Endothelial cell (in vitro differentiated cells): ENCODE measurements at regions not wholly inside any gene's neighbourhood (a gene's known extent, or its start where the extent isn't known, plus 50 kb on each side); places are given as distances from the start of the nearest gene placed in this dataset.

Experiments used
- DNase-seq: peaks from one replicate; pipeline ENCODE4 v3.0.0; 2021; ENCODE audit warnings: low spot score
- H3K27ac Mint-ChIP-seq: one replicate; pipeline ENCODE4 v1.8.0; 2021; ENCODE audit warnings: mixed read lengths, inconsistent platforms; ENCODE audit not compliant: unreplicated experiment
- H3K27me3 Mint-ChIP-seq: one replicate; pipeline ENCODE4 v1.8.0; 2021; ENCODE audit warnings: mild to moderate bottlenecking, moderate library complexity, mixed read lengths, inconsistent platforms; ENCODE audit not compliant: unreplicated experiment
- H3K36me3 Mint-ChIP-seq: one replicate; pipeline ENCODE4 v1.8.0; 2021; ENCODE audit warnings: mild to moderate bottlenecking, low read depth, mixed read lengths, inconsistent platforms; ENCODE audit not compliant: unreplicated experiment
- H3K4me1 Mint-ChIP-seq: one replicate; pipeline ENCODE4 v1.8.0; 2021; ENCODE audit warnings: mild to moderate bottlenecking, mixed read lengths, inconsistent platforms; ENCODE audit not compliant: unreplicated experiment
- H3K4me3 Mint-ChIP-seq: one replicate; pipeline ENCODE4 v1.8.0; 2021; ENCODE audit warnings: mild to moderate bottlenecking, mixed read lengths, inconsistent platforms; ENCODE audit not compliant: unreplicated experiment
- H3K9me3 Mint-ChIP-seq: one replicate; pipeline ENCODE4 v1.8.0; 2021; ENCODE audit warnings: mixed read lengths, inconsistent platforms; ENCODE audit not compliant: unreplicated experiment
- TF ChIP-seq, protein P1 (sequence below): fragments of 200-600 bp; sonication (generic); IDR thresholded peaks from one replicate; pipeline ENCODE4 v1.5.0; 2021; ENCODE audit warnings: antibody characterized with exemption; ENCODE audit not compliant: unreplicated experiment

DNA sequence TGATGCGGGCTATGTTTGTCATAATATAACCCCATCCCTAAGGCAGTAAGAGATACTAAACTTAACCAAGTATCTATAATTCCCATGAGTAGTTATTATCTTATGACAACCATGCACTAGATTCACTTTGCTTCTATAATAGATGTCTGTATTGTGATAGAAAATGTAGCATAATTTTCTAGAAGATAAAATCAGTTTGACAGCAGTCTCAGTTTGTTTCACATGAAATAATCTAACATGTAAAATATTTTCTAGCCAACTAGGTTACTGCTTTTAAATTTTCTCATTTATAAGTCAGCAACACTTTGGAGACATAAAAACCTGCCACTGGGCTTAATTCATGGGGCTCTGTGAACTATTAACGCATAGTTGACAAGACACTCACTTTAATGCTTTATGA is 1410.7 kb upstream of the ATXN8OS start:
- no peak for DNase-seq
- Mint-ChIP-seq H3K4me3 (no peak overlapping the region), H3K9me3 (no peaks in the 10 kb centered on the region), H3K36me3 (no peaks in the 10 kb centered on the region), H3K27me3 (no peaks in the 10 kb centered on the region), H3K27ac (no peak overlapping the region), H3K4me1 (no peaks in the 10 kb centered on the region)
- TF ChIP-seq, protein P1, sequence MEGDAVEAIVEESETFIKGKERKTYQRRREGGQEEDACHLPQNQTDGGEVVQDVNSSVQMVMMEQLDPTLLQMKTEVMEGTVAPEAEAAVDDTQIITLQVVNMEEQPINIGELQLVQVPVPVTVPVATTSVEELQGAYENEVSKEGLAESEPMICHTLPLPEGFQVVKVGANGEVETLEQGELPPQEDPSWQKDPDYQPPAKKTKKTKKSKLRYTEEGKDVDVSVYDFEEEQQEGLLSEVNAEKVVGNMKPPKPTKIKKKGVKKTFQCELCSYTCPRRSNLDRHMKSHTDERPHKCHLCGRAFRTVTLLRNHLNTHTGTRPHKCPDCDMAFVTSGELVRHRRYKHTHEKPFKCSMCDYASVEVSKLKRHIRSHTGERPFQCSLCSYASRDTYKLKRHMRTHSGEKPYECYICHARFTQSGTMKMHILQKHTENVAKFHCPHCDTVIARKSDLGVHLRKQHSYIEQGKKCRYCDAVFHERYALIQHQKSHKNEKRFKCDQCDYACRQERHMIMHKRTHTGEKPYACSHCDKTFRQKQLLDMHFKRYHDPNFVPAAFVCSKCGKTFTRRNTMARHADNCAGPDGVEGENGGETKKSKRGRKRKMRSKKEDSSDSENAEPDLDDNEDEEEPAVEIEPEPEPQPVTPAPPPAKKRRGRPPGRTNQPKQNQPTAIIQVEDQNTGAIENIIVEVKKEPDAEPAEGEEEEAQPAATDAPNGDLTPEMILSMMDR: no peak

DNA sequence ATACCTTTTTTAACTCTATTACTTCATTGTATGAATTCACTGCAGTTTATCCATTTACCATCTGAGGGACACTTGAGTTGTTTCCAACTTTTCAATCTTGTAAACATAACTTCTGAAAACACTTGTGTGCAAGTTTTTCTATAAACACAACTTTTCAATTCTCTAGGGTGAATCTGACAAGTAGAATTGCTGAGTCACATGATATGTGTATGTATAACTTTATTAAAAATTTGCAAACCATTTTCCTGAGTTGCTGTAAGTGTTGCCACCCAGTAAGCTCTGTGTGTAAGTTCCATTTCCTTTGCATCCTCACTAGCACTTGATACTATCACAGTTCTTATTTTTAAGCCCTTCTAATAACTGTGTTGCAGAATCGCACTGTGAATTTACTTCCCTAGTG is 1415.6 kb upstream of the ATXN8OS start:
- no peak overlapping the region for H3K27ac Mint-ChIP-seq

DNA sequence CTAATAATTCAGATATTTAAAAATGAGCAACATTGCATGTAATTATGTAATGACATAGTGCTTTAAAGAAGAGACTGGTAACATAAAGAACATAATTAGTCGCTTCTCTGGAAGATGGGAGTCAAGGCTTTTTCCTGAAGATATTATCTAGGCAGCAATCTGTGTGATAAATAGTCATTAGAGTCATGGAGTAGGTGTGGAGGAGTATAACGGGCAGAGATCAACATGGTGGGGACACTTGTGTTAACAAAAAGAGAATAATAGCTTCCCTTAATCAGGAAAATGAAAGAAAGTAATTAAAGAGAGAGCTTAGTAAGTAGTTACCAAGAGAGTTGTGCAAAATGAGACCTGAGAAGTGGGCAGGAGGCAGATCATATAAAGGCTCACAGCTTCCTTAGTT is 1417.1 kb upstream of the ATXN8OS start:
- TF ChIP-seq, protein P1: no peak
- no peaks in the 10 kb centered on the region for H3K27me3 Mint-ChIP-seq
- no peaks in the 10 kb centered on the region for H3K4me1 Mint-ChIP-seq

More for the DNA sequence above, 1415.6 kb upstream of the ATXN8OS start:
- DNase-seq: no peak
- no peaks in the 10 kb centered on the region for H3K36me3 Mint-ChIP-seq
- no peaks in the 10 kb centered on the region for H3K4me1 Mint-ChIP-seq
- TF ChIP-seq, protein P1: no peak
- H3K27me3 Mint-ChIP-seq: no peaks in the 10 kb centered on the region
- no peak overlapping the region for H3K4me3 Mint-ChIP-seq
- no peaks in the 10 kb centered on the region for H3K9me3 Mint-ChIP-seq

DNA sequence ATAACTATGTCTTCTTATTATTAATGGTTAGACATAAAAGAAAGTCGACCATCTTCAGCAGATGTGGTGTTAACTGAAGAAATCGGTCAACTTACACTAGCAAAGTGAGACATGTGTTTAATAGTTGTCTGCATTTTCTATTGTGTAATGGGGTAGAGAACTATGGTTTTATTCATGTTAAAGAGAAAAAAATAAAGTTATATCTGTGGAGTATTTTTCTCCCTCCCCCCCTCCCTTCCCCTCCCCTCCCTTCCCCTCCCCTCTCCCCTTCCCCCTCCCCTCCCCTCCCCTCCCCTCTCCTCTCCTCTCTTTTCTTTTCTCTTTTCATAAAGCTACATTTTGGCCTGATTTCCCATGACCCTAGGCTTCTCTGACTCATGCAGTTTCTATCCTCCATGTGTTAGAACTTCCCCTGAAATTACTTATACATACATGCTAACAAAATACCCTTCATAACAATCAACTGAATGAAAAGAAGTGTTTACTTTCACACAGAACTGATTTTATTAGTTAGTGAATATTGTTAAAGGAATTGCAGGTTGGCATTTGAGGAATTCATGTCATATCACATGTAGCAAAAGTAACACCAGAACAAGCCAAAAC is 1431.0 kb upstream of the ATXN8OS start:
- no peaks in the 10 kb centered on the region for H3K9me3 Mint-ChIP-seq
- H3K27ac Mint-ChIP-seq: no peak overlapping the region
- H3K27me3 Mint-ChIP-seq: no peaks in the 10 kb centered on the region
- no peaks in the 10 kb centered on the region for H3K36me3 Mint-ChIP-seq
- H3K4me1 Mint-ChIP-seq: no peaks in the 10 kb centered on the region
- DNase-seq: no peak
- H3K4me3 Mint-ChIP-seq: no peak overlapping the region
- TF ChIP-seq, protein P1: no peak

More for the DNA sequence above, 1417.1 kb upstream of the ATXN8OS start:
- H3K27ac Mint-ChIP-seq: no peak overlapping the region
- no peaks in the 10 kb centered on the region for H3K36me3 Mint-ChIP-seq
- no peaks in the 10 kb centered on the region for H3K9me3 Mint-ChIP-seq
- H3K4me3 Mint-ChIP-seq: no peak overlapping the region
- no peak for DNase-seq

DNA sequence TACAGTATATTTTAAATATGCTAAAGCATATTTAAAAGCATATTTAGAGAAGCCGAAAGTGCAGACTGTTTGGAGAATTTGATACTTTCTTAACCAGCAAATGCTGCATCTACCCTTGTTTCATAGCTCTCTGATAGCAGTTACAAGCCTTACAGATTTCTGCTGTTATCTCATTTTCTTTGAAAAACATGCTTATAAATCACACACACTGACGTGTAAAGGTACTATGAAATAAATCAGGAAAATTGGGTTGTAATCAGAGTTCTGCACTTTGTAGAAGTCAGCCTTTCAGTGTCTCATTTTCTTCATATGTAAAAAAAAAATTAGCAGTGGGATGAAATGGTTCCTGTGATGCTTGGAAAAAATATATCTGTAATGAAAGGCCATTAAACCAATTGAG is 1432.4 kb upstream of the ATXN8OS start:
- no peak for DNase-seq

More for the DNA sequence above, 1432.4 kb upstream of the ATXN8OS start:
- H3K4me3 Mint-ChIP-seq: no peak overlapping the region
- H3K27me3 Mint-ChIP-seq: no peaks in the 10 kb centered on the region
- no peaks in the 10 kb centered on the region for H3K9me3 Mint-ChIP-seq
- TF ChIP-seq, protein P1: no peak
- no peaks in the 10 kb centered on the region for H3K4me1 Mint-ChIP-seq
- no peaks in the 10 kb centered on the region for H3K36me3 Mint-ChIP-seq
- no peak overlapping the region for H3K27ac Mint-ChIP-seq
